ENCODE measurements at regions not wholly inside any gene's neighbourhood (a gene's known extent, or its start where the extent isn't known, plus 50 kb on each side); places are given as distances from the start of the nearest gene placed in this dataset.
A peak's percentile ranks its signal among the peaks of the same experiment; 100 is the strongest.

DNA sequence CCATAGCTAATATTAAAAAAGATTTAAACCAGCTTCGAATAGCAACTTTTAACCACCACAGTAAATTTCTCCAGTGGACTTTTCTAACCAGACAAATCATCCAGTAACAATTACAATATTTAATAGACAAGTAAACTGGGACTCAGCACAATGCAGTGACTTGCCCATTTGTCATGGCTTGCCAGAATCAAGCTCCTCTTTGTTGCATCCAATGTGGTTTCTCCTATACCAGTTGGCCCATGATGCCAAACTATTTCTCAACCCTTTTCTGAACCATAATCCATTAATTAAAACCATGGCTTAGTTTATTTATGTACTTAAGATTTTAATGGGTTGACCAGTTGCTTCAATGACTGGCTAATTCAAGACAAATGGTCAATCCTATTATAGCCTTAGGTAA, 64.4 kb downstream of the DIO2 start:
- no TSS peak for BruUV-seq (replicated peaks)
- Histone ChIP-seq H3K27ac (ENCODE audit: low read depth, low read length, poor library complexity, severe bottlenecking) (no peak overlapping the region), H3K4me2 (ENCODE audit: low read length) (no peak overlapping the region), H2AFZ (ENCODE audit: low read length) (no peak overlapping the region), H3K79me2 (ENCODE audit: insufficient read depth, low read depth, low read length) (no peaks in the 10 kb centered on the region), H3K9me2 (ENCODE audit: insufficient read depth, low read length) (peaks cover 3% of the 10 kb centered on the region; the same call in 1 of the 2 replicates), H4K20me1 (ENCODE audit: insufficient read depth, low read length) (no peaks in the 10 kb centered on the region), H3K4me1 (ENCODE audit: insufficient read depth, low read length, poor library complexity, severe bottlenecking) (no peaks in the 10 kb centered on the region), H3K36me3 (ENCODE audit: insufficient read depth, low read length) (no peaks in the 10 kb centered on the region), H3K9me3 (ENCODE audit: low read length) (no peaks in the 10 kb centered on the region), H3K4me3 (ENCODE audit: low read depth, low read length, poor library complexity, severe bottlenecking) (no peak overlapping the region)
- ChIA-PET CTCF (ENCODE audit: unreplicated experiment) (no interaction called here), POLR2A (interaction anchor here (1.4 kb wide), 1 partner anchor 9 kb away, joined by 3 read pairs; no protein-coding TSS in a partner anchor)
- intact Hi-C loops (cut with micrococcal nuclease; ENCODE audit: unreplicated experiment) = no loop called here
- no peak for DNase-seq (ENCODE audit: low spot score)
- TF ChIP-seq, protein P1, sequence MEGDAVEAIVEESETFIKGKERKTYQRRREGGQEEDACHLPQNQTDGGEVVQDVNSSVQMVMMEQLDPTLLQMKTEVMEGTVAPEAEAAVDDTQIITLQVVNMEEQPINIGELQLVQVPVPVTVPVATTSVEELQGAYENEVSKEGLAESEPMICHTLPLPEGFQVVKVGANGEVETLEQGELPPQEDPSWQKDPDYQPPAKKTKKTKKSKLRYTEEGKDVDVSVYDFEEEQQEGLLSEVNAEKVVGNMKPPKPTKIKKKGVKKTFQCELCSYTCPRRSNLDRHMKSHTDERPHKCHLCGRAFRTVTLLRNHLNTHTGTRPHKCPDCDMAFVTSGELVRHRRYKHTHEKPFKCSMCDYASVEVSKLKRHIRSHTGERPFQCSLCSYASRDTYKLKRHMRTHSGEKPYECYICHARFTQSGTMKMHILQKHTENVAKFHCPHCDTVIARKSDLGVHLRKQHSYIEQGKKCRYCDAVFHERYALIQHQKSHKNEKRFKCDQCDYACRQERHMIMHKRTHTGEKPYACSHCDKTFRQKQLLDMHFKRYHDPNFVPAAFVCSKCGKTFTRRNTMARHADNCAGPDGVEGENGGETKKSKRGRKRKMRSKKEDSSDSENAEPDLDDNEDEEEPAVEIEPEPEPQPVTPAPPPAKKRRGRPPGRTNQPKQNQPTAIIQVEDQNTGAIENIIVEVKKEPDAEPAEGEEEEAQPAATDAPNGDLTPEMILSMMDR (conservative IDR thresholded peaks at IDR 0.05; ENCODE audit: low read length) = no peak
- TF ChIP-seq EZH2phosphoT487 (IDR thresholded peaks at IDR 0.05; ENCODE audit: borderline replicate concordance, low read depth, low read length) = no peak

DNA sequence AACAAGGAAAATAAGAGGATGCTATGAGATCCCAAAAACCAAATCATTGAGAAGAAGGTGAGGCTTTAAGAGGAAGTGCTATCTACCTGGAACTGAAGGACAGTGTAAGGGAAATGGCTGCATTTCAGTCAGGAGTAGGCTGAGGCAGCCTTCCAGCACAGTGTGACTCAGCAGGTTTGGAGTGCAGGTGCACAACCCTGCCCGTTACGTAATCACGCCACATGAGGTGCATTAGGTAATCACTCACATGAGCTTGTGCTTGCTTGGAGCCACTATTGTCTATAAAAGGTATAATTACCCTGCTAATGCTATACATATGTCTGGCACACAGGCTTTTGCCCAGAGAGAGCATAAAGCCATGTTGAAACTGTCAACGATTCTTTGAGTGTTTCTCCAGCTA, 74.9 kb downstream of the DIO2 start:
- Histone ChIP-seq H3K9me2 (ENCODE audit: insufficient read depth, low read length) (no peaks in the 10 kb centered on the region), H3K79me2 (ENCODE audit: insufficient read depth, low read depth, low read length) (no peaks in the 10 kb centered on the region), H3K9me3 (ENCODE audit: low read length) (peaks cover 23% of the 10 kb centered on the region), H3K4me2 (ENCODE audit: low read length) (no peak overlapping the region), H3K4me1 (ENCODE audit: insufficient read depth, low read length, poor library complexity, severe bottlenecking) (no peaks in the 10 kb centered on the region), H3K36me3 (ENCODE audit: insufficient read depth, low read length) (no peaks in the 10 kb centered on the region), H3K4me3 (ENCODE audit: low read depth, low read length, poor library complexity, severe bottlenecking) (no peak overlapping the region), H3K27ac (ENCODE audit: low read depth, low read length, poor library complexity, severe bottlenecking) (no peak overlapping the region), H4K20me1 (ENCODE audit: insufficient read depth, low read length) (no peaks in the 10 kb centered on the region), H2AFZ (ENCODE audit: low read length) (no peak overlapping the region)
- no TSS peak for BruUV-seq (replicated peaks)
- intact Hi-C loops (cut with micrococcal nuclease; ENCODE audit: unreplicated experiment) = no loop called here
- POLR2A ChIA-PET = no interaction called here
- TF ChIP-seq, protein P1 (conservative IDR thresholded peaks at IDR 0.05; ENCODE audit: low read length) = no peak
- TF ChIP-seq EZH2phosphoT487 (IDR thresholded peaks at IDR 0.05; ENCODE audit: borderline replicate concordance, low read depth, low read length) = no peak
- CTCF ChIA-PET (ENCODE audit: unreplicated experiment) = no interaction called here
- peak; percentile 62 for DNase-seq (ENCODE audit: low spot score)

DNA sequence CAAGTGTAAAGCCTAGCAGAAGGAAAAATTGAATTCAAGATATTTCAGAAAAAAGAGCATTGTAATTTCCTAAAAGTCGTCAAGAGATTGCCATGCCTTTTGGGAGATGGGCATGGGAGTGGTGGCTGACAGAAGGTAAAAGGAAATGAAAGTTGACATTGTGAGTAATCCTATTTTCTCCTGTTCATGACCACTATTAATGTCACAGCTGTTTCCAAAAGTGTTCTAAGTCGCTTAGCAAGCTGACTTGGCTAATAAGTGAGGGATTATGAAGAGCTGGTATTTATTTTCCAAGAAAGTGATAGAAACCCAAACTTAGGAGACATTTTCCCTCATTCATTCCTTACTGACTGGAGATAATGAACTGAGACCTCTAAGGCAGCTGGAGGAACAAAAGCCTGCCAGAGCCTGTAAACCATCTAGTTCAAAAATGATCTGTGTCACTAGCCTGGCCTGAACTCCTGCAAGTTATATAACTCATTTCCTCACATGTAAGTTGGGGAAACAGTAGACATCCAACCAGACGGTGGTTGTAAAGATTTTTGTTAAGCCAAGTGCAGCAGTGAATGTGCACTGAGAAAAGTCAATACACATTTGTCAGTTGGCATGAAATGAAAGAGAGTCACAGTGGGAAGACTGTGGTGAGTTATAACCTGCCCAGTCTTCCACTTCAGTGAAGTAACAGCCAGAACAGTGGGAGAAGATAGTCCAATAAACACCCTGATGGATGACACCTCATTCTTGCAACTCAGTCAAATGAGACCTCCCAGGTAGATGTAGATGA, 75.8 kb downstream of the DIO2 start:
- intact Hi-C loops (cut with micrococcal nuclease; ENCODE audit: unreplicated experiment) = no loop called here
- no TSS peak for BruUV-seq (replicated peaks)
- Histone ChIP-seq H3K79me2 (ENCODE audit: insufficient read depth, low read depth, low read length) (no peaks in the 10 kb centered on the region), H3K9me2 (ENCODE audit: insufficient read depth, low read length) (no peaks in the 10 kb centered on the region), H3K27ac (ENCODE audit: low read depth, low read length, poor library complexity, severe bottlenecking) (no peak overlapping the region), H4K20me1 (ENCODE audit: insufficient read depth, low read length) (no peaks in the 10 kb centered on the region), H3K4me3 (ENCODE audit: low read depth, low read length, poor library complexity, severe bottlenecking) (no peak overlapping the region), H3K9me3 (ENCODE audit: low read length) (peaks cover 23% of the 10 kb centered on the region), H3K4me2 (ENCODE audit: low read length) (no peak overlapping the region), H3K4me1 (ENCODE audit: insufficient read depth, low read length, poor library complexity, severe bottlenecking) (no peaks in the 10 kb centered on the region), H3K36me3 (ENCODE audit: insufficient read depth, low read length) (no peaks in the 10 kb centered on the region), H2AFZ (ENCODE audit: low read length) (no peak overlapping the region)
- ChIA-PET POLR2A (no interaction called here), CTCF (ENCODE audit: unreplicated experiment) (no interaction called here)
- no peak for DNase-seq (ENCODE audit: low spot score)
- TF ChIP-seq EZH2phosphoT487 (IDR thresholded peaks at IDR 0.05; ENCODE audit: borderline replicate concordance, low read depth, low read length) = no peak
- TF ChIP-seq, protein P1 (conservative IDR thresholded peaks at IDR 0.05; ENCODE audit: low read length) = no peak

All from OCI-LY7 (cell line).